SK-N-SH (cell line): ENCODE measurements at regions not wholly inside any gene's neighbourhood (a gene's known extent, or its start where the extent isn't known, plus 50 kb on each side); places are given as distances from the start of the nearest gene placed in this dataset.

Source experiments
- CTCF ChIA-PET: fragments of 300-600, 350-600 bp; formaldehyde crosslinking; extraction: SDS; loops from one replicate; lab custom pipeline; 2021; lab: Yijun Ruan, JAX
- POLR2A ChIA-PET: fragments of 350-600 bp; sonication (Branson Sonifier 250); formaldehyde crosslinking; extraction: SDS; loops from one replicate; lab custom pipeline; 2020; ENCODE audit warnings: antibody characterized with exemption, inconsistent platforms; lab: Yijun Ruan, JAX
- DNase-seq: peaks from one replicate; pipeline ENCODE4 v3.0.0; 2012
- H2AFZ ChIP-seq: fragments of 200-600 bp; sonication (generic); 2 replicates; pipeline ENCODE4 v1.8.1; 2016; ENCODE audit warnings: antibody characterized with exemption, mild to moderate bottlenecking, low read depth
- H3F3A ChIP-seq: fragments of 200-600 bp; sonication (generic); replicated peaks from 2 replicates; pipeline ENCODE3; 2016; ENCODE audit warnings: antibody characterized with exemption, mild to moderate bottlenecking; ENCODE audit not compliant: insufficient read depth
- H3K27ac ChIP-seq, 2 experiments: fragments of 200-500 bp in 1 of 2; fragments of 200-600 bp in 1 of 2; sonication (Bioruptor generic) in 1 of 2; sonication (generic), shearing (Covaris generic) in 1 of 2; 2 replicates each; pipeline versions ENCODE4 v1.5.1 to v1.6.1; 2014 to 2016; ENCODE audit warnings: low read depth in 2 of 2, inconsistent platforms in 1 of 2, low read length in 1 of 2, mild to moderate bottlenecking in 1 of 2, mixed read lengths in 1 of 2
- H3K27me3 ChIP-seq: fragments of 200-600 bp; sonication (generic), shearing (Covaris generic); 2 replicates; pipeline ENCODE4 v1.6.1; 2016; ENCODE audit warnings: mixed run types; ENCODE audit not compliant: insufficient read depth
- H3K36me3 ChIP-seq, 2 experiments: fragments of 200-500 bp in 1 of 2; fragments of 200-600 bp in 1 of 2; sonication (Bioruptor generic) in 1 of 2; sonication (generic) in 1 of 2; replicated peaks in 1 of 2; 2 replicates each; pipeline versions ENCODE3 to v1.5.1; 2014 to 2016; ENCODE audit warnings: low read length in 1 of 2, mild to moderate bottlenecking in 1 of 2; ENCODE audit not compliant: insufficient read depth in 2 of 2, control insufficient read depth in 1 of 2
- H3K4me1 ChIP-seq, 2 experiments: fragments of 200-500 bp in 1 of 2; fragments of 200-600 bp in 1 of 2; sonication (Bioruptor generic) in 1 of 2; sonication (generic), shearing (Covaris generic) in 1 of 2; 2 replicates each; pipeline versions ENCODE4 v1.5.1 to v1.6.1; 2014 to 2016; ENCODE audit warnings: low read depth in 1 of 2, low read length in 1 of 2, mixed run types in 1 of 2; ENCODE audit not compliant: insufficient read depth in 2 of 2, control insufficient read depth in 1 of 2
- H3K4me2 ChIP-seq: fragments of 200-600 bp; sonication (generic), shearing (Covaris generic); 2 replicates; pipeline ENCODE4 v1.6.1; 2017; ENCODE audit warnings: mixed run types
- H3K4me3 ChIP-seq, 2 experiments: fragments of 200-500 bp in 1 of 2; fragments of 200-600 bp in 1 of 2; sonication (Bioruptor generic) in 1 of 2; sonication (generic), shearing (Covaris generic) in 1 of 2; 2 replicates each; pipeline versions ENCODE4 v1.5.1 to v1.8.1; 2014 to 2016; ENCODE audit warnings: low read depth in 2 of 2, inconsistent platforms in 1 of 2, low read length in 1 of 2, mild to moderate bottlenecking in 1 of 2, mixed read lengths in 1 of 2, moderate library complexity in 1 of 2
- H3K79me2 ChIP-seq: fragments of 200-600 bp; sonication (generic); 2 replicates; pipeline ENCODE4 v1.8.1; 2017; ENCODE audit warnings: mild to moderate bottlenecking; ENCODE audit not compliant: insufficient read depth
- H3K9ac ChIP-seq: fragments of 200-600 bp; sonication (generic); 2 replicates; pipeline ENCODE4 v1.6.1; 2017; ENCODE audit warnings: mixed run types
- H3K9me2 ChIP-seq: fragments of 200-600 bp; sonication (generic); 2 replicates; pipeline ENCODE4 v1.6.1; 2017; ENCODE audit warnings: mixed run types
- H3K9me3 ChIP-seq: fragments of 200-600 bp; sonication (generic); 2 replicates; pipeline ENCODE4 v1.6.1; 2017; ENCODE audit warnings: mixed run types, mild to moderate bottlenecking, moderate library complexity
- H4K20me1 ChIP-seq: fragments of 200-600 bp; sonication (generic); 2 replicates; pipeline ENCODE4 v1.6.1; 2017; ENCODE audit warnings: mild to moderate bottlenecking, mixed run types; ENCODE audit not compliant: insufficient read depth
- EP300 ChIP-seq, 2 experiments: IDR thresholded peaks; 2 replicates each; pipeline versions ENCODE4 v1.4.0 to v1.6.1; 2012; ENCODE audit warnings: borderline replicate concordance in 1 of 2, low read depth in 1 of 2, low read length in 1 of 2
- FOSL2 ChIP-seq: IDR thresholded peaks from 2 replicates; pipeline ENCODE4 v1.4.0; 2012; ENCODE audit warnings: low read depth, mild to moderate bottlenecking, moderate library complexity, borderline replicate concordance
- FOXJ3 ChIP-seq: sonication (generic); formaldehyde crosslinking; IDR thresholded peaks from 2 replicates; pipeline ENCODE4 v1.5.1; 2020; ENCODE audit warnings: mild to moderate bottlenecking, missing genetic modification reagents
- FOXM1 ChIP-seq: IDR thresholded peaks from 2 replicates; pipeline ENCODE4 v1.4.0; 2012; ENCODE audit warnings: low read depth, mild to moderate bottlenecking
- JUND ChIP-seq: IDR thresholded peaks from 2 replicates; pipeline ENCODE4 v1.4.0; 2012
- MEF2A ChIP-seq: IDR thresholded peaks from 2 replicates; pipeline ENCODE4 v1.4.0; 2012; ENCODE audit warnings: low read depth, borderline replicate concordance
- NFIC ChIP-seq: IDR thresholded peaks from 2 replicates; pipeline ENCODE4 v1.4.0; 2012; ENCODE audit warnings: borderline replicate concordance
- NRF1 ChIP-seq: IDR thresholded peaks from 2 replicates; pipeline ENCODE4 v1.6.1; 2012; ENCODE audit warnings: low read depth, mild to moderate bottlenecking, low read length
- POLR2AphosphoS5 ChIP-seq: IDR thresholded peaks from 2 replicates; pipeline ENCODE4 v1.6.1; 2012; ENCODE audit warnings: low read depth, low read length
- RFX5 ChIP-seq: IDR thresholded peaks from 2 replicates; pipeline ENCODE4 v1.6.1; 2012; ENCODE audit warnings: mild to moderate bottlenecking, improper control_type of control experiment, low read length
- RXRA ChIP-seq: IDR thresholded peaks from 2 replicates; pipeline ENCODE4 v1.4.0; 2012; ENCODE audit warnings: low read depth, mild to moderate bottlenecking, borderline replicate concordance
- TAF1 ChIP-seq: IDR thresholded peaks from 2 replicates; pipeline ENCODE4 v1.6.1; 2012; ENCODE audit warnings: low read depth, mild to moderate bottlenecking, low read length, moderate library complexity, borderline replicate concordance
- TCF12 ChIP-seq: IDR thresholded peaks from 2 replicates; pipeline ENCODE4 v1.4.0; 2012
- TEAD4 ChIP-seq: IDR thresholded peaks from 2 replicates; pipeline ENCODE4 v1.4.0; 2012; ENCODE audit warnings: mild to moderate bottlenecking, borderline replicate concordance; ENCODE audit not compliant: insufficient read depth
- YY1 ChIP-seq: IDR thresholded peaks from 2 replicates; pipeline ENCODE4 v1.4.0; 2012; ENCODE audit warnings: low read depth, mild to moderate bottlenecking
- ZBTB33 ChIP-seq: IDR thresholded peaks from 2 replicates; pipeline ENCODE4 v1.4.0; 2012; ENCODE audit warnings: low read depth, borderline replicate concordance
- WGBS: methylation state at CpG from one replicate; pipeline ENCODE4 v1.1.6; 2017; ENCODE audit warnings: low lambda C conversion rate; 5-methylcytosine and 5-hydroxymethylcytosine counted together
- TF ChIP-seq, protein P1 (sequence below): IDR thresholded peaks from 2 replicates; pipeline ENCODE4; 2012

- no peak for DNase-seq
- no peak overlapping the region for H3K27ac ChIP-seq
- CTCF ChIA-PET: interaction anchor here (1.1 to 2.0 kb wide), 3 partner anchors 46 to 1038 kb away, joined by 3 to 8 read pairs (median 3); no protein-coding TSS in a partner anchor
- H3K9me2 ChIP-seq: no peaks in the 10 kb centered on the region
- no peaks in the 10 kb centered on the region for H3K79me2 ChIP-seq
- H3K4me1 ChIP-seq: peaks cover 7 to 10% of the 10 kb centered on the region in 2 experiments; a peak in 2 of 4 replicates
- no peaks in the 10 kb centered on the region for H3K36me3 ChIP-seq
- H3F3A ChIP-seq: peaks cover 11% of the 10 kb centered on the region
- no peak overlapping the region for H3K4me3 ChIP-seq
- no peaks in the 10 kb centered on the region for H3K27me3 ChIP-seq
- TF ChIP-seq FOSL2: 0 out of 2 replicates have a peak, but pooled peaks have one; percentile 6
- no peak for TF ChIP-seq MEF2A
- no peak overlapping the region for H2AFZ ChIP-seq
- no peaks in the 10 kb centered on the region for H4K20me1 ChIP-seq
- no peaks in the 10 kb centered on the region for H3K9me3 ChIP-seq
- no peak overlapping the region for H3K4me2 ChIP-seq
- H3K9ac ChIP-seq: no peak overlapping the region
- 46% methylated on average over 2 of the region's 2 CpGs for WGBS
- POLR2A ChIA-PET: no interaction called here
Observed at GRCh38 chr17:71519285-71519684, 601.5 kb upstream of the SOX9 start.

DNA sequence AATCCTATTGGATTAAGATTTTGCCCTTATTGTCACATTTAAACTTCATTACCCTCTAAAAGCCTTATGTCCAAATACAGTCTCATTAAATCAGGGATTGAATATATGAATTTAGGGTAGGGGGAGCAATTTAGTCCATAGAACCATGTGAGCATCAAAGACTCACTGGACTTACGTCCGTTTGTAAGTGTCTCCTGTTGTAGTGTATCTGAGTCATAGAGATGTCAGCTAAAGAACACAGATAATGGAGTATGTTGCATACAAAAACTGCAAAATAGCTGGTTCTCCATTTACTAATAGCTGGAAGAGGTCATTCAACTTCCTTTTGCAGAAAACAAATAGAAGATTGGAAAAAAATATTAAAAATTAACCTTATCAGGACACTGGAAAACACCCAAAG, 599.1 kb upstream of the SOX9 start:
- Histone ChIP-seq H4K20me1 (no peaks in the 10 kb centered on the region), H3K4me1 (peaks cover 0 to 10% of the 10 kb centered on the region in 2 experiments; a peak in 1 of 4 replicates), H3K4me2 (peak overlapping the region; percentile 23), H3K9me3 (no peaks in the 10 kb centered on the region), H3K9ac (no peak overlapping the region), H3K4me3 (no peak overlapping the region), H3K36me3 (no peaks in the 10 kb centered on the region), H2AFZ (no peak overlapping the region; the same call in 1 of the 2 replicates), H3K79me2 (no peaks in the 10 kb centered on the region), H3F3A (peaks cover 11% of the 10 kb centered on the region), H3K27me3 (no peaks in the 10 kb centered on the region), H3K9me2 (no peaks in the 10 kb centered on the region), H3K27ac (peak overlapping the region in 1 of 2 experiments; percentile 51; a peak in 2 of 4 replicates)
- CTCF ChIA-PET: no interaction called here
- no peak for DNase-seq
- TF ChIP-seq FOSL2 (peak; percentile 48; the same call in 1 of the 2 replicates), EP300 (IDR thresholded peaks at IDR 0.05; ENCODE audit: borderline replicate concordance in 1 of 2, low read depth in 1 of 2, low read length in 1 of 2) (no peak), JUND (peak; percentile 36; the same call in 1 of the 2 replicates)
- TF ChIP-seq, protein P1, sequence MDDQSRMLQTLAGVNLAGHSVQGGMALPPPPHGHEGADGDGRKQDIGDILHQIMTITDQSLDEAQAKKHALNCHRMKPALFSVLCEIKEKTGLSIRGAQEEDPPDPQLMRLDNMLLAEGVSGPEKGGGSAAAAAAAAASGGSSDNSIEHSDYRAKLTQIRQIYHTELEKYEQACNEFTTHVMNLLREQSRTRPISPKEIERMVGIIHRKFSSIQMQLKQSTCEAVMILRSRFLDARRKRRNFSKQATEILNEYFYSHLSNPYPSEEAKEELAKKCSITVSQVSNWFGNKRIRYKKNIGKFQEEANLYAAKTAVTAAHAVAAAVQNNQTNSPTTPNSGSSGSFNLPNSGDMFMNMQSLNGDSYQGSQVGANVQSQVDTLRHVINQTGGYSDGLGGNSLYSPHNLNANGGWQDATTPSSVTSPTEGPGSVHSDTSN: peak; percentile 43; the same call in 1 of the 2 replicates
- POLR2A ChIA-PET: no interaction called here
- WGBS: 46% methylated on average over 2 of the region's 2 CpGs

GRCh38 chr17:71522383-71522782, 598.4 kb upstream of the SOX9 start:
- Histone ChIP-seq H3K9me3 (no peaks in the 10 kb centered on the region), H3K36me3 (no peaks in the 10 kb centered on the region), H3K79me2 (no peaks in the 10 kb centered on the region), H3K4me1 (peaks cover 0 to 10% of the 10 kb centered on the region in 2 experiments; a peak in 1 of 4 replicates), H3K27ac (peak overlapping the region in 1 of 2 experiments; percentile 51; a peak in 2 of 4 replicates), H3K9me2 (no peaks in the 10 kb centered on the region), H3K9ac (no peak overlapping the region), H4K20me1 (no peaks in the 10 kb centered on the region), H3K4me2 (peak overlapping the region; percentile 23), H3K27me3 (no peaks in the 10 kb centered on the region), H3K4me3 (no peak overlapping the region), H2AFZ (no peak overlapping the region; the same call in 1 of the 2 replicates), H3F3A (peaks cover 11% of the 10 kb centered on the region)
- CTCF ChIA-PET: no interaction called here
- no peak for DNase-seq
- POLR2A ChIA-PET: no interaction called here
- 67% methylated on average over 1 of the region's 1 CpG for WGBS
- peak; percentile 93 for TF ChIP-seq TCF12
- TF ChIP-seq JUND: peak; percentile 85
- TF ChIP-seq FOXJ3 (CRISPR knock-in tag): no peak
- TF ChIP-seq EP300 (IDR thresholded peaks at IDR 0.05; ENCODE audit: borderline replicate concordance in 1 of 2, low read depth in 1 of 2, low read length in 1 of 2): peak in 1 of 2 experiments; percentile 87; a peak in 2 of 4 replicates
- no peak for TF ChIP-seq RFX5
- TF ChIP-seq TEAD4: peak; percentile 81
- peak; percentile 69 for TF ChIP-seq FOSL2
- TF ChIP-seq RXRA: peak; percentile 31; the same call in 1 of the 2 replicates
- peak; percentile 44; the same call in 1 of the 2 replicates for TF ChIP-seq ZBTB33
- peak; percentile 83 for TF ChIP-seq FOXM1
- TF ChIP-seq NFIC: peak; percentile 76
- TF ChIP-seq, protein P1: peak; percentile 87
- no peak for TF ChIP-seq TAF1
- peak; percentile 57; the same call in 1 of the 2 replicates for TF ChIP-seq MEF2A
- 0 out of 2 replicates have a peak, but pooled peaks have one; percentile 37 for TF ChIP-seq YY1
- no peak for TF ChIP-seq NRF1
- peak; percentile 51; the same call in 1 of the 2 replicates for TF ChIP-seq POLR2AphosphoS5
